Activated CD8-positive, alpha-beta memory T cell treated with anti-CD3 and anti-CD28 coated beads, Interleukin-2, amount 50 U/mL, for 24 hours (primary cell): ENCODE measurements at regions not wholly inside any gene's neighbourhood (a gene's known extent, or its start where the extent isn't known, plus 50 kb on each side); places are given as distances from the start of the nearest gene placed in this dataset.

ENCODE experiments used
- DNase-seq: peaks from one replicate; pipeline ENCODE4 v3.0.0-alpha.2; 2020; ENCODE audit errors: extremely low read depth

GRCh38 chr9:20117986-20118385, 329.1 kb upstream of the SLC24A2 start:
- no peak for DNase-seq

- no peak for DNase-seq
These were observed 328.6 kb upstream of the SLC24A2 start for GRCh38 chr9:20117482-20117881.

GRCh38 chr9:20114974-20115373, 326.1 kb upstream of the SLC24A2 start:
- no peak for DNase-seq

DNA sequence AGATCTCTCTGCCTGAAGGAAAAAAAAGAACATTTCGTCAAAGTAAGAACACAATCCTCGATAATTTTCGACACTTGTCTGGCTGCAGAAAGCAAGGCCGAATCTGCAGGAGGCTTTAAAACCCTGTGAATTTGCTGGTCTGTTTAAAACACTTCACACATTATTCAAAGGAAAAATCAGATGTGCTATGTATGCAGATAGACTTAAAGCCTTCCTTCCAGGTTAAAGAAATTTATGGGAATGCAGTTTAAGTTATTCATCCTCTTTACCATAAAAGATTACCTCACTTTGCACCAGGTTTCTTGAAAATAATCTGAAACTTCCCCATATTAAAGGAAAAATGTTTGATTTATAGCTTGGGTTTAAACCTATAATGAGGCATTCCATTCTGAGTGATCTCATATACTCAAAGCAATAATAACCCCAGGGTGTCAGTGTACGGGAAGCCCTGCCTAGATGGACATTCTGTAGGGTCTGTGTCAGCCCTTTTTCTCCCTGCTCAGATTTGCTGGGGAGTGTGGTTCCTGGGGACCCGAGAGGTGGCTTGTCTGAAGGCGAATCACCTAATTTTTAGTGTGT, 323.5 kb upstream of the SLC24A2 start:
- DNase-seq = no peak

GRCh38 chr9:20111173-20111843, 322.5 kb upstream of the SLC24A2 start:
- DNase-seq = no peak

DNA sequence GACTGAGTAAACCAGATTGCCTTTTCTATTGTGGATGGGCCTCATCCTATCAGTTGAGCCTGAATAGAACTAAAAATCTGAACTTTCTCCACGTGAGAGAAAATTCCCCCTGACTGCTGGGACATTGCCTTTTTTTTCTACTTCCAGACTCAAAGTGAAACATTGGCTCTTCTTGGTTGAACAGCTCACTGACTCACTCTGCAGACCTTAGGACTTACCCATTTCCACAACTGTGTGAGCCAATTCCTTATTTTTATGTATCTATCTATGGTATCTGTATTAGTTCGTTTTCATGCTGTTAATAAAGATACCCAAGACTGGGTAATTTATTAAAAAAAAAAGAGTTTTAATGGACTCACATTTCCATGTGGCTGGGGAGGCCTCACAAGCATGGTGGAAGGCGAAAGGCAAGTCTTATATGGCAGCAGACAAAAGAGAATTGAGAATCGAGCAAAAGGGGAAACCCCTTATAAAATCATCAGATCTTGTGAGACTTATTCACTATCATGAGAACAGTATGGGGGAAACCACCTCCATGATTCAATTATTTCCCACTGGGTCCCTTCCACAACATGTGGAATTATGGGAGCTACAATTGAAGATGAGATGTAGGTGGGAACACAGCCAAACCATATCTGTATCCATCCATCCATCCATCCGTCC, 306.7 kb upstream of the SLC24A2 start:
- DNase-seq = no peak

- no peak for DNase-seq
These were observed 303.7 kb upstream of the SLC24A2 start for GRCh38 chr9:20092561-20092960.

DNA sequence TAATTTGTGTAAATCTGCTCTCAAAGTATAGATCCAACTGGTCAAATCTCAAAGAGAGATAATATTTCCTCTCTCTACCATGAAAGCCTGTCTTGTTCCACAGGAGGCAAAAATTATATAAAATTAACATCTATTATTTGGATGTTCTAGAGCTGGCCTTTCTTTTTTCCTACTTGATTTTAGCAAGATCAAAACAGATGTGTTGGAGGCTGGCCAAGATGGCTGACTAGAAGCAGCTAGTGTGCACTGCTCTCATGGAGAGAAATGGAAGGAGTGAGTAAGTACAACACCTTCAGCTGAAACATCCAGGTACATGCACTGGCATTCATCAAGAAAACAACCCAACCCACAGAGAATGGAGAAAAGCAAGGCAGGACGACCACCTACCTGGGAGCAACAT, 298.6 kb upstream of the SLC24A2 start:
- no peak for DNase-seq

DNA sequence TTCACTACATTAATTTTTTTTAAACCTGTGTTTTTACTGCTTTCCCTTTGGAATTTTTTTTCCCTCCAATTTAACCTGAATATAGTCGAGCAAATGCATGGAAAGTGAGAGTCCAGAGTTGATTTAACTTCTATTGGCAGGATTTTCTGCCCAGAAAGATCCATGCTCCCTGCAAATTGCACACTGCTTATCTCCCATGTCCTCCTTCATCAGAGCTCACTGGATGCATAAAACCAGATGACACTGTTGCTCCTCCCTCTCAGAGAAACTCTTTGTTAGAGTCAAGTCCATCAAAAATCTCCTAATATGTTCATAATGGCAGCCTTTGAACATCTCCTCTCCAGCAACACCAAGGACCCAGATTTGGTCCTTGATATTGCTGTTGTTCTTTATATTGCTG, 297.0 kb upstream of the SLC24A2 start:
- no peak for DNase-seq

- DNase-seq = no peak
These were observed 295.3 kb upstream of the SLC24A2 start for GRCh38 chr9:20084125-20084524.

- no peak for DNase-seq
These were observed 294.6 kb upstream of the SLC24A2 start for GRCh38 chr9:20083390-20083789.

DNA sequence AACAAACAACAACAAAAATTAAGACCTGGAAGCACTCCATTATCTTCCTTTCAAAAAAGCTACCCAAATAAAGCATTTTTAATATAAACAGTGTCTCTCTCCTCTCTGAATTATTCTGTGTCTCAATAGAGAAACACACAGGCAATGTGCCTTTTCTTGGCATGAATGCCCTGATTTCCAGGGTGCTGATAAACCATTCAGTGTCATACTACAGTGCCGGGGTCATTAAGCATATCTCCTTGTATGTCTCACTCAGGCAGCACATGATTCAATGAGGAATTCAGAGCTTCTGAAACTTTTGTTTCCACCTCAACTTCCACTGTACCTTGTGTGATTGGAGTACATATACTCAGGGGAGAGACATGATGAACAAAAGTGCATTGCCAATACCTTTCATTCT, 294.0 kb upstream of the SLC24A2 start:
- DNase-seq = no peak

DNA sequence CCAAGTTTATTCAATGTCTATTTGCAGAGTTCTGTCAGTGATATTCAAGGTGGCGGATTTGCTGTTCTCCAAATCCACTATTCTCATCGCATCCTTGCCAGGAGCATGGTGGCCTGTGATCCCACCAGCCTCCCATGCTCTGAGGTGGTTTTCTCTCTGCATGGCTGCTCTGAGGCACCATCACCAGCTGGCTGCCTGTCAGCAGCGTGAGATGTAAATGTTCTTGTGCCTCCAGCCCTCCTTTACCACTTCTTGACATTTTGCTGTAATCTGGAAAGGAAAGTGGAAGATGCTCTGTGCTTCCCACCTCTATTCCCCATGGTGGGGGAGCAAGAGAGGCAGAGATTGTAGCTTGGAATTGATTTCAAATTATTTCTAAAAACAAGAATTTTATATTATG, 293.6 kb upstream of the SLC24A2 start:
- no peak for DNase-seq

DNA sequence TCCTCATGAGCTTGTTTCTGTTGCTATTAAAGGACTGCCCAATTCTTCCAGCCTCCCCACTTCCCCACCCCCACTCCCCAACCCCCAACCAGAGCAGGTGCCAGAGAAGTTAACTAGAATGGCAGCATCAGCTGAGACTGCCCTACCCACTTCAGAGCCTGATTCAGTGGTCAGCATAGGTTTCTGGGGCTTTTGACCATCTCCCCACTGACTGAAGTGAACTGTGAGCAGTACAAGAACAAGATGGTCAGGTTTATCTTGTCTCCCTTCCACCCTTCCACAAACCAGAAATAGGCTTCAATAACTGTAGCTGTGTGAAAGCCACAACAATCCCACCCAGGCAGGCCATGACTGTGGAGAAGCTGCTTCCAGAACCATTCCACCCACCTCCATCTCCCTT, 289.4 kb upstream of the SLC24A2 start:
- DNase-seq = no peak

- no peak for DNase-seq
These were observed 285.5 kb upstream of the SLC24A2 start for GRCh38 chr9:20074291-20074690.

DNA sequence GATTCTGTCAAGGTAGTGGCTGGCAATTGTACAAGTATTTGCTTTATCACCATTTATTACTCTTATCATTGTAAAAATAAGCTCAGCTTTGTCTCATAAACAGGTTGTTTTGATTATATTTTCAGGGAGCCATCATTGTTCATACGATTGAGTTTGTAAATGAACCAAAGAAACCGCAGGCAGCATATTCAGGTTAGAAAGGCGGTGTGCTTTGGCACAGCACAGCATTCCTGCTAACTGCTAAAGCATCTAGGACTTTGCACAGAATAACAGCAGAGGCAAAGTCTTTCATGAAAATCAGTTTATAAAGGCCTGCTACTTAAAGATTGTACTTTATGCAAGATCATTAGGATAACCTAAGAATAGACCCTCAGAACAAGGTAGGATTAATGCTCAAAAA, 281.5 kb upstream of the SLC24A2 start:
- no peak for DNase-seq

DNA sequence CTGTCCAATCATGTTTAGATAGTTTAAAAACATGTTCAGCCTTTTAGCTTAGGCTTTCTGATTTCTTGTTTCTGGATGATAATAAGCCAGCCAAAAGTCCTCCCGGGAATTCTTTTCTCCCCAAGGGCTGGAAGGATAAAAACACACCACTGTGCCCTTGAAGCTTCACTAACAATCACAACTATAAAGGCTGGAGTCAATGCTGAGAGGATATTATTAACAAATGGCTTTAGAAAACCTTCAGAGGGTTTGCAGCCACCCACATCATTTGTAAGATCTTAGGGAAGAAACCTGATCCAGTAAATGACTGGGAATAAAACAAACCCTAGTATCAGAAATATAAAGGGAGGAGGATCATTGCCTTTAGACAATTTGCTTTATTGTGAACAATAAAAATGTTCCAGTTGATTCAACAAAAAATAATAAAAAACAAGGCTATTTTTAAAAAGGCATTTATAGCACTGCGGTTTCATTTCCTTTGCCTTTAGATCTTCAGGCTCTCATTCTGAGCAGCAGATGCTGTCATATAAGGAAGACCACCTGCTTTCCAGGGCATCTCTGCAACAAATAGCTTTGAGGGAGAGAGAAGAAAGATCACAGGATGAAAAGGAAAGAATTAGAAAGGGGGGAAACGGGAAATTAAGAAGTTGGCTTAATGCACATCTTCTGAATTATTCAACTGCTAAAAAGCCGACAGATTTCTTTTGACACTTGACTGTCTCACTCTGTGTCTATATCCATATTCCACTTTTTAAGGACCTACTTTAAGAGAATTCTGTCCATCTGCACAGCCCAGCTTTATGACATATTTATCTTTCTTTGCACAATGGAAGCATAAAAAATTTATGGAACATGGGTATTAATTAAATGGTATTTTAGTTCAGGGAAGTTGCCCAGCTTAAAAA, 277.2 kb upstream of the SLC24A2 start:
- no peak for DNase-seq

DNA sequence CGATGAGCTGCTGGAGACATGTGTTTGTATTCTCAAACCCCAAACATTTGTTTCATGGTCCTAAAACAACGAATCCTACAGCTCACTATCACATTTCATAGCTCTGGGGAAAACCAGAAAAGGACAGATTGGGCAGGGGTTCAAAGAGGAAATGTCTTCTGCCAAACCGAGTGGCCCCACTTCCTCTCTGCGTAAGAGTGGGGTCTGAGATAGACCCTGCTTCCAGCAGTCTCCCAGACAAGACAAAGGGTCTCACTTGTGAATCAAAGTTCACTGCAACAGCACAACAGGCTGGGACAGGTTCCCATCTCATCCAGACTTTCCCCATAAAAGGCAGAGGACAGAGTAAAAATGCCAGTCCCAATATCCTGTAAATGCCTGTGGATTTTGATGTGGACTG, 276.2 kb upstream of the SLC24A2 start:
- no peak for DNase-seq

GRCh38 chr9:20054734-20055133, 265.9 kb upstream of the SLC24A2 start:
- no peak for DNase-seq

GRCh38 chr9:20048985-20049384, 260.1 kb upstream of the SLC24A2 start:
- no peak for DNase-seq

DNA sequence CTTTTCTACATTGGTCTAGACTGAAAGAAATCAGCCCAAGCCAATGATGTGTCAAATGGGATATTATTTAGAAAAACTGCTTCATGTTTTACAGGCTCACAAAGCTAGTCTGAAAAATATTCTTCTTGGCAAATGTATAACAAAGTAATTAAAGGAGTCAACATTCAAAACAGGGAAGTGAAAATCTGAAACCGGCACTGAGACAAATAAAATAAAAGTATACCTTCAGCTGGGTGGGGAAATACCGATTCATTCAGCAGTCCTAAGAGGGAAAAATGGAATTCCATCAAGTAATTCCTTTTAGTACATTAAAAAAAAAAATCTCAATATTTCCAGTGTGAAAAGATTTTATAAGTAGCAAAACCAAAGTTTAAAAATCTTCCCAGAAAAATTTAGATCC, 259.6 kb upstream of the SLC24A2 start:
- no peak for DNase-seq

DNA sequence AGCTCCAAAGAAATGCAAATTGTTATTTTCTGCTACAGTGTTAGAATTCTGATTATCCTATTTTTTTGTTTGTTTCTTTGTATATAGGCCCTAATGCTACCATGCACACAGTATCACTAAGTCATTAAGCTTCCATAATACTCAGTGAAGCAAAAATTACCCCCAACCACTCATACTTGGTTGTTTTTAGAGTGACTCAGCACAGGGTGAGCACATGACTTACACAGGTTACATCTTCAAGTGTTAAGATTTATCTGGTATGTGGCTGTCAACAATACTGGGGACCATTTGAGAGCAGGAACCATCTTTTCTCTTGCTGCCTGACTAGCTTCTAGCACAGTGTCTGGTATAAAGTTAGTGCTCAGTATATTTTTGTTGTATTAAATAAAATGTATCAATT, 255.8 kb upstream of the SLC24A2 start:
- DNase-seq = no peak
